HG03175 (cell line): ENCODE measurements at regions not wholly inside any gene's neighbourhood (a gene's known extent, or its start where the extent isn't known, plus 50 kb on each side); places are given as distances from the start of the nearest gene placed in this dataset.
"Not testable (repeated sequence)": the region's sequence is repeated elsewhere in the genome, so short reads cannot be mapped to it uniquely, and the experiment has no call there.

Experiments used
- ATAC-seq: cut with Tn5 transposase; IDR thresholded peaks from one replicate; pipeline ENCODE4 v1.9.1; 2021; ENCODE audit warnings: mild to moderate bottlenecking, moderate library complexity; ENCODE audit not compliant: unreplicated experiment

DNA sequence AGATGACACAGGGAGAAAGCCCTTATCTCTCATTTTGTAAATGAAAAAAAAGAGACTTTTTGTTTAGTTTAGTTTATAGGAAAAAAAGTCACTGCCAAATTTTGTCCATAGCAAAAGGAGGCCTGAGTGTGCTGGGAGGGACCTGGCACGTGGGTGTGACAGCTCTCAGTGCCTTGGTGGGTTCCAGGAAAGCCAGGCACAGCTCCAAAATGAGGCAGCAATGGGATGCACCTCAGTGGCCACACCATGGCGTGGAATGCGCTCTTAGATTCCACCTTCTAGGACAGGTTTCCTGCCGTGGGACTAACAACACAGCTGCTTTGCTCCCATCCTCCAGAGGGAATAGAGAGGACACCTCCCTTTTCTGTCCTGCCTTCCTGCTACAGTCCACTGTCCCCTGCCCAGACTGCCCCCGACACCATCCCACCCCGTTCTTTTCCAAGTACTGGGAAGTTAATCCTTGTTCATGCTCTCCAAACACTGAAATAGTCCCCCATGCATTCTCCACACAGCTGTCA is 207.6 kb downstream of the EMP1 start:
- ATAC-seq: no peak

DNA sequence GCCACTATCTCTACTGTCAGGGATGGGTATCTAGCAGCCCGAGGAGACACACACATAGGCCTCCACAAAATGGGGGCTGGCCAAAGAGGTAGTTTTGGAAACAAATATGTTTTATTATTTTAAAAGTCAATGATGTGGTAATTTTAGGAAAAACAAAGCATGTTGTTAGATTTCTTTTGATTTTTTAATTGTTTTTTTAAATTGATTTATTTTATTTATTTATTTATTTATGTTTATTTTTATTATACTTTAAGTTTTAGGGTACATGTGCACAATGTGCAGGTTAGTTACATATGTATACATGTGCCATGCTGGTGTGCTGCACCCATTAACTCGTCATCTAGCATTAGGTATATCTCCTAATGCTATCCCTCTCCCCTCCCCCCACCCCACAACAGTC is 194.8 kb downstream of the EMP1 start:
- not testable (repeated sequence) for ATAC-seq

DNA sequence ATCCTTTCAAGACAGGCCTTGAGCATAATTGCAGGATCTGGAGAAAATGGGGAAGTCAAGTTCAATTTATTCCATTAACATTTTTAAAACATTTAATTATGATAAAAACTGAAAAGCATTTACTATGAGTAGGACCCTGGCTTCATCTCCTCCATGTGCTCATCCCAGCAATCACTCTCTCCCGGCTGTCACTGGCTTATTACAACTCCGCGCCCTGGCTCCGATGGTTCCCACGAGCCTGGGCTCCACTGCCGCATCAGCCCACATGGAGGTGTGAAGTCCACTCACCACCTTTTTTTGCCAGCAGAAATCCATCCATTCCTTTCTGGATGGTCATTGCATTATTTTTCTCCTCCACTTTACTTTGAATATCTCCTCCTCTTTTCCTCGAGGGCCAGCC is 194.4 kb downstream of the EMP1 start:
- no peak for ATAC-seq

DNA sequence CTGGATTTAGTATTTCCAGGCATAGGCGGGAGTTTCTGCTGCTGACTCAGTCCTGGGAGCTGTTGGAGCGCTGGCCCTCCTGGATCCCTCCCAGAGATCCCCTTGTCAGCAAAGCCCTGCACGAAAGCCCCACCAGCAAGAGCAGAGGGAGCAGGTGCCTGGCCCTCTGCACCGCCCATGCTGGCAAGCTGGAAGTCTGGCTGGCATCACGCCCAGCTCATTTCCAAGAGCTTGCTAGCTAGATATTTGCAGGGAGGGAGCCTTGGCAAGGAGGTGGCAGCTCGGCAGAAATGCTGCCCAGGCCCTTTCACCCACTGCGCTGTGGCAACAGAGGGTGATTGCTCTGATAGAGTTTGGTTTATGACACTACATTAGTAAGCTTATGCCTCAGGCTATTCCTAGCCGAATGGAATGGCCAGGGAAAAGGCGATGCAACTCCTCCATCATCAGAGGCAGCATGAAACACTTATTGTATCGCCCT is 193.9 kb downstream of the EMP1 start:
- ATAC-seq: no peak

DNA sequence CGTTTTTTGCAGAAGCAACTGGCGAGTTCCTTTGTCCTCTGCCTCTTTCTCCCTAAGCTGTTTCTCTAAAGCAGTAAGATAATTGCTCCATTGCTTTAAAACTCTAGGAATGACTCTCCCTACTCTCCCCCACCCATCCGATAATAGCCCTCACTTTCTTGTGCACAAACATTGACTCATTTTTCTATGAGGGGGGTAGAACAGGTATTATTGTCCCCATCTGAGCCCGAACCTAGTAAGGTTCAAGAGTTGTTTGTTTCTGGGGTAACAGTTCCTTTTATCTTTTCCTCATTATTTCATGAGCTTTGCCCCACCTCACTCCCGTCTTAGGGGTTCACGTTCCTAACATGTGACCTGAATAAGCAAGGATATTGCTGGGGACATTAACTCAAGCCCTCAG is 190.6 kb downstream of the EMP1 start:
- no peak for ATAC-seq

DNA sequence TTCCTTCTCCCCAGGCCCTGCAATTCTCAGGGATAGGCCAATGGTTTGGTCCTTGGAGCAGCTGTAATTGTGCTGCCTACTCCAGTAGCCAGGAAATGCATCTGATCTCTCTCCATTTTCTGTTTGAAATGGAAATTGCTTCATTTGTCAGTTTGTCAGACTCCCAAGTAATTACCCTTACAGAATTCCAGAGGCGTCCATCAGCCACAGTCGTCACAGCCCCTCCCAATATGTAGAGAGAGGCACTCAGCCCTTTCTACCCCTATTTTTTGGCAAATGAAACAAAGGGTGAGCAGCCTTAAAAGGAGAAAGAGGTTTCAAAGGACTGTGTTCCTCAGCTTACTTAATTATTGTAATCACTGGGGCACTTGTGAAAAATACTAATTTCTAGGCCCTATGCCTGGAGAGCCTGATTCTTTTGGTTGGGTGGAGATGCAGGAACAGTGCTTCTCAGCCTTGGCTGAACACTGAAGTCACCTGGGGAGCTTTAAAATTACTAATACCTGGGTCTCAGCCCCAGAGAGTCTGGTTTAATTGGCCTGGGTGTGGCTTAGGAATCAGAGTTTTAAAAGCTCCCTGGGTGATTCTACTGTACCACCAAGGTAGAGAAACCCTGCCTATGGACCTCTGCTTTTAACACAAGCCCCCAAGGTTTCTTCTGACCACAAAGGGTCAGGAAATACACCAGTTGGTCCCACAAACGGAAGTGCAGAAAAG is 190.0 kb downstream of the EMP1 start:
- ATAC-seq: no peak

DNA sequence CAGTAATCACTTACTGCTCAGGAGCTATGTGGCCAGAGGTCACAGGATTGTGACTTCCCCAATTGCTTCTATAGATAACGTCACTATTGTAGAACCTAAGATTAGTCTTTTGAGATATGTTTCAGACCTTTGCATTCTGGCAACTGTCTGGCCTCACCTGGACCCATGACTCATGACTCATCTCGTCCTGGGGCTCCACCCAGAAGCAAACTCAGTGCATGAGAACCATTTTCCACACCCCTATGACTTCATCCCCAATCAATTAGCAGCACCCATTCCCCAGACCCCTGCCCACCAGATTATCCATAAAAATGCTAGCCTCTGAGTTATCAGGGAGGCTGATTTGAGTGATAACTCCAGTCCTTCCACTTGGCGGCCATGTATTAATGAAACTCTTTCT is 186.9 kb downstream of the EMP1 start:
- no peak for ATAC-seq

DNA sequence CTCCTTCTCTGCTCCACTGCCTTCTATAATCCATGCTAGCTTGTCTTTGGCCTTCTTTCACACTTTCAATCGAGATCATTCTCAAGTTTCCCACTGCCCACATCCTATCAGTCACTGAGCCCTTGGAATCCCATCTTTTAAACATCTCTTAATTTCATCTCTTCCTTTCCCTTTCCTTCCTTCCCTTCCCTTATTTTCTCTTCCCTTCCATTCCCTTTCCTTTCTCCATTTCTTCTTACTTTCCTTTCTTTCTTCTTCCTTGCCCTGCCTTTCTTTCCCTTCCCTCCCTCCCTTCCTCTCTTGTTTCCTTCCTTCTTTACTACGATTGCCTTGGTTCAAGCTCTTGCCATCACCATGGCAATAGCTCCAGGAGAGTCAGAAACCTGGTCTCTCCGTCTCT is 183.8 kb downstream of the EMP1 start:
- ATAC-seq: no peak

DNA sequence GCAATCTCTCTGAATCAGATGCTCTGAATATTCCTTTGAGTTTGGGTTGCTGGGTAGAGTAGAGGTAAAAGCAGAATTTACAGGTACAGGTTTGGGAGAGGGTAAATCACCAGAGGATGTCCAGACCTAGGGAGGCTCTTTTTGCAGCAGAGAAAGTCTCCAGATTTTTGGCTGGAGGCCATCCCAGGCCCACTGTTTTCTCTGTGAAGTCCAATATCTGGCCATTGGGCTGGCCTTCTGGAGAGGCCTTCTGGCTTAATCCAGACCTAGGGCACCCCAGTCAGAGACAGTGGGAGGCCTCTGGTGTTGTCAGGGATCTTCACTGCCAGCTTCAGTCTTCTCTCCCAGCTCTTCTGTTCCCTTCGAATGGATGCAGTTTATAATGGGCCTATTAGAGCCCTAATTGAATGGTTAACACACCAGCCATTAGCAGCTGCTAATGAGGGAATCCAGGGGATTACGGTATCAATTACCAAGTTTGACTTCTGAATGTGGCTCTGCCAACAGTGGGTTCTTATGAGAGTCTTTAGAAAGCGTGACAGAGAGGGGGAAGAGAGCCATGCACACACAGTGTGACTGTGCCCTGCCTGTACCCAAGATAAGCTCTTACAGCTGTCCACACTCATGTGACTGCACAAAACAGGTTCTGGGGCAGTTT is 183.1 kb downstream of the EMP1 start:
- no peak for ATAC-seq

DNA sequence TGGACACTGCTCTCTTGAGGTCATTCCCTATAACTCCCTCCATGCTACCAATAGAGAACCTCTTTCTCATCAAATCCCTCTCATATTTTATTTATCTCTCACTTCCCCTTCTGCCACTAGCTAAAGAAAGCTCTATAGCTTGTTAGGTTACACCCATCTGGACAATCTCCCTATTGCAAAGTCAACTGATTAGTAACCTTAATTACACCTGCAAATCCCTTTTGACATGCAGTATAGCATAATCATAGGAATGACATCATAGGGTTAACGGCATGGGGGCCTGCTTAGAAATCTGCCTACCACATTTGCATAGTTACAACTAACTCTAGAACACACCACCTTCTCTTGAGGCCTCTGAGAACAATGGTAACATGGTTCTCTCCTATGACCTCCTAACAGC is 181.2 kb downstream of the EMP1 start:
- no peak for ATAC-seq

DNA sequence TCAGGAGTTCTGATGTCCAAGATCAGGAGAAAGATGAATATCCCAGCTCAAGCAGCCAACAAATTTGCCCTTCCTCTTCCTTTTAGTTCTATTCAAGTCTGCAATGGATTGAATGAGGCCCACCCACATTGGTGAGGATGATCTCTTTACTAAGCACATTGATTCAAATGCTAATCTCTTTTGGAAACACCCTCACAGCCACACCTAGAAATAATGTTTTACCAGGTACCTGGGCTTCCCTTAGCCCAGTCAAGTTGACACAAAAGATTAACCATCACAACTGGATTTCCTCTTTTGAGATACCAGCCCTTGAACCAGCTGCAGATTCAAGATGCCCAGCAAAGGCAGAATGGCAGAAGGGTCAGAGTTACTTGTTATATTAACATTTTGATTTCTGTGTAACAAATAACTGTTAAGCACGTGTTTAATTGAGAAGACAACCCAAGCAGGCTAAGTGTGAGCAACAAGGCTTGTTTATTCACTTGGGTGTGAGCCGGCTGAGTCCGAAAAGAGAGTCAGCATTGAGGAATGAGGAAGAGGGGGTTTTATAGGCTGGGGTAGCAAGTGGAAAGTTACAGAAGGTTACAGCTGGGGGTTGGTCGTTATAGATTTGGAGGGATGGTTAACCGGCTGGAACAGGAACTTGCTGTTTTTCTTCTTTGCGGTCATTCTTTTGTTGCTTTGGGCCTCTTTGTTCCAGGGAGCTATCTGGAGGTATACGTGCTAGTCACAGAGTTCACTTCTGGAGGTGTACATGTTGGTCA is 180.3 kb downstream of the EMP1 start:
- no peak for ATAC-seq

DNA sequence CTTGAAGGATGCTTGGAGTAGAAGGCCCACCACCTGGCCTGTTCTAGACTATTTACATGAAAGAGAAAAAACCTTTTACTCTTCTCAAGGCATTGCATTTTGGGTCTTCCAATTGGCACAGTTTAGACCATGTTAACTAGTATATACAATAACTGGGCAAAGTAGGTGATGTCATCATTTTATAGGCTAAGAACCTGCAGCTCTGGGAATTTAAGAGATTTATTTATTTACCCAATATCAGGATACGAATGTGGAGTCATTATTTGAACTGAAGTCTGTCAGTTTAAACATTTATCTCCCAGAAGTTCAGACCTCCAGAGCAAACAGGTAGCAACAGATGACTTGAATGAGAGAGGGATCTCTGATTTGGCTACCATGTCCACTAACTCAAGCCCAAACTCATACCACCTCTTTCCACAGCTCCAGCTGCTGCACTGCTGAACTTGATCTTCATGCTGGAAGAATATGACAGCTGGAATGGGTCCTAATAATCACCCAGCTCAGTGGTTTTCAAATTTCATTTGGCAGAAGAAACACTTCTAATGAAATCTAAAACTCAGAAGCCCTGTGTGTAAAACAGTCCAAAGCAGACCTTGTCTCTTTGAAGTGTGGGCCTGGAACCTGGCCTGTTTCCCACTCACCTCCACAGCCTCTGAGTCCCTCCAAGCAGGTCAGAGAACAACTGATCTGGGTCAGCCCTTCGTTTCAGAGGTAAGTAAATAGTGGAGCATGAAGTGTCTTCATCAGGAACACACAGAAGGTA is 179.2 kb downstream of the EMP1 start:
- ATAC-seq: no peak

DNA sequence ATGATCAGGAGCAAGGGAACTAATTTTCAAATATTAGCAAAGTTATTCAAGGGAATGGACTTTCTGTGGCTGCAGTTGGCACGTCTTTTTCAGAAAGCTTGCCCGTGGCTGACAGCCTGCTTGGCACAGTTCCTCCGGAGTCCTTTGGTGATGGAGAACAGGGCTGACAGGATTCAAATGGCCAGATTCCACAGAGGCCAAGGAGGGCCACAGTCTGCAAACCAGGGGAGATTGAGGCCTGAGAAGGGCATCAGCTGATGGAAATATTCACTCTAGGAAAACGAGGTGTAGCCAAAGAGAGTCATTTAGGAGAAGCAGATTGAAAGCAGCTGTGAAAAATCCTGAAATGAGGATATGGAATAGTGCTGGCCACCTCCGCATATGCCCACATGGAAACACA is 178.3 kb downstream of the EMP1 start:
- no peak for ATAC-seq

DNA sequence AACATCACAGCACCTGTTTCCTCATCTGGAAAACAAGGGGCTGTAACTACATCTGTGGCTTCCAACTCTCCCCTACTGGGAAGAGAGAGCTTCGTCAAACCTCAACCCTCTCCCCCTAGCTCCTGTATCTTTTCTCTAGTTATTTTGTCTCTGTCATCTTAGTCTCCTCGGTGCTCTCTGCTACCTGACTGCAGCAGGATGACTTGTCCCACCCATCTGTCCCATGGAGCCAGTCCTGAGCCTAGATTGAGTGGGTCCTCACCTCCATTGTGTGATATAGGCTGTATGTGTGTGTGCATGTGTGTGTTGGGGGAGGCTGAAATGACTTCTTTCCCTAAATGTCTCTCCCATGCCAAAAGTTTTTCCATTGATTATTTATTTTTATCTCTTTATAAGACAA is 177.3 kb downstream of the EMP1 start:
- no peak for ATAC-seq

DNA sequence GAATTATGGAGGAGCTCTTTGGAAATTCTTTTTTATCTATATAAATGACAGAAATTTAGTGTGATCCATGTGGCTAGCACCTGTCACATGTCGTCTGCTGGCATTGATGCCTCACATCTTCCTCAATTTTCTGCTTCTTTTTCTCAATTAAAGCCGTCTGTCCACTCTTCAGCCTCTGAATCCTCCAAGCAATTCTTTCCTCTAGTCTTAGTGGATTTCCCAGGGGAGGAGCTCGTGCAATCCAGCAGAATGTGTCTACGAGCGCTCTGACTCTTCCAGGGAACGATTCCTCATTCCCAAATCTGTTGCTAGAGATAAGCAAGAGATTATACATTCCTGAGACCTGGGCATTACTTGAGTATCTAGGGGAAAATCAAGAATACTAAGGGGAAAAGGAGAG is 176.6 kb downstream of the EMP1 start:
- ATAC-seq: no peak

DNA sequence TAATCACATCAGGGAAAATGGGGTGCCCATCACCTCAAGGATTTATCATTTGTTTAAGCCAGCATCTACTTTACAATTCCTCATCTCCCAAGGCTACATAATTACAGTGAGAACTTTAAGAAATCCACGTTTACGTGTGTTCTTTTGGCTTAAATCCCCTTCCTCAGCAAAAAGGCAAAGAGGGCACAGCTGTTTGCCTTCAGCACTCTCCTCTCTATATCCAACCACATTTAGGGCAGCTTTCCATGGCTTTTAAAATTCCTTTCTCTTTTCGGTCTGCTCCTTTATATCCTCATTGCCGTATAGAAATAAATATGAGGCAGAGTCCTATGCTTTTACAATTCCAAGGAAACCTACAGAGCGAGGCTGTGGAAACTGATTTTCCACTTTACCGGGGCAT is 175.9 kb downstream of the EMP1 start:
- ATAC-seq: no peak

DNA sequence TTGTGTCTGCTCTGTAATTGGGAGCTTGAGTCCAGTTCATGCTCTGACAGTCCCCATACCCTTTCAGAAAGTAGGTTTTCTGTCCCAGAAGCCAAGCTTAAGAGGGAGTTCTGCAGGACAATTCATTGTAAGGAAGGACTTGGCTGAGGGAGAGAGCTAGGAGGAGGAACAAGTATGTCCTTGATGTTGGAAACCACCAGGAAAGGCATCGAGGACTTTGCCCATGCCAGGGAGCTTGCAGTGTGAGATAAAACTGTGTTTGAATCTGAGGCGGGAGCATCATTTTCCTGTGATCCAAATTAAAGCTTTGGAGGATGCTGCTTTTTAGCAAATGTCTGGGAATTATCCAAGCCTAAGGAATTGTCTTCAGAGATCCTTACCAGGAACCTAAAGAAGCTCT is 175.3 kb downstream of the EMP1 start:
- ATAC-seq: no peak

DNA sequence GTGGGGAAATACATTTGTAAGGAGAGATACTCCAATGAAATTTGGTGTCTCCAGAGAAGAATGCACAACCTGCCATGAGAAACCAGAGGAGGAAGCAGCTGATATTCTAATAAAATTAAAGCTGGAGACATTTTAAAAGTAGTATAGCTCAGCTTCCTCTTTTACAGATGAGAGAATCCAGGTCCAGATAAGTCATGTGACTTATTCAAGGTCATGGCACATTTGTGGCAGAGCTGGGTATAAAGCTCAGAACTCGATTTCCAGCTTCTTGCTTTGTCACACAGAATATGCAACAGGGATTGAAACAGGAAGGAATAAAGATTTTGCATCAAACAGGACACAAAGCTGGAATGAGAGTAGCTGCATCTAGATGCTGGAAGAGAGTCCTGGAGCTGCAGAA is 174.8 kb downstream of the EMP1 start:
- ATAC-seq: no peak

DNA sequence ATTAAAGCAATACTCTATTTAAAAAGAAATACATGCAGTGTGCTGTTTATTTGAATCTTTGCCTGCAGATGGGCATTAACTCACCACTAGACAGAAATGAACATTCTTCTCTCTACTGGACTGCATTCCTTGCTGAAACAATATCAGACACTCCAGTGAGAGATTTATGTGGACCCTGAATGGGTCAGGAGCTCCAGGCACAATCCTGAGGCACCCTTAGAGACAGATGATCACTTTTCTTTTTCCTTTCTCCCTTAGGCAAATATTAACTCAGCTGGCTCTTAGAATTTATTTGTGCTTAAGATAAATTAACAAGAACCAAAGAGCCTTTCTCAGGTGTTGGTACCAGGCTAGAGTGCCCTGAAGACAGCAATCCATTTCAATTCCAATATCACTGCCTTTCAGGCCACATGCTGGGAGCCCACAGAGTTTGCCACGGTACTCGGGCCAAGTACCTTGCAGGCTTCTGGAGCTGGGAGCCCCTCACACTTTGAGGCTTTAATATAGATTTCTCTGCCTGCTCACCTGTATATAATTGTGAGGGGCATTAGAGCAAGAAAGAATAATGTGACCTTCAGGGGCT is 173.0 kb downstream of the EMP1 start:
- ATAC-seq: no peak

DNA sequence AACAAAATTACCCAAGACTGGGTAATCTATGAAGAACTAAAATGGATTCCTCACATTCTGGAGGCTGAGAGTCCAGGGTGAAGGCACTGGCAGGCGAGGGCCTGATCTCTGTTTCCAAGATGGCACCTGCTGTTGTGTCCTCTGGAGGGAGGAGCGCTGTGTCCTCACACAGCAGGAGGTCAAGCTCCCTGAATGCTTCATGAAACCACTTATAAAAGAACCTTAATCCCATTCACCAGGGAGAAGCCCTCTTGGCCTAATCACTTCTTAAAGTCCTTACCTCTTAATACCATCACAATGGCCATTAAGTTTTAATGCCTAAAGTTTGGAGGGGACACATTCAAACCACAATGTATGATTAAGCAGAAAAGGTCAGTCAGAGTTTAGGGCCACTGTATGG is 172.4 kb downstream of the EMP1 start:
- ATAC-seq: no peak

DNA sequence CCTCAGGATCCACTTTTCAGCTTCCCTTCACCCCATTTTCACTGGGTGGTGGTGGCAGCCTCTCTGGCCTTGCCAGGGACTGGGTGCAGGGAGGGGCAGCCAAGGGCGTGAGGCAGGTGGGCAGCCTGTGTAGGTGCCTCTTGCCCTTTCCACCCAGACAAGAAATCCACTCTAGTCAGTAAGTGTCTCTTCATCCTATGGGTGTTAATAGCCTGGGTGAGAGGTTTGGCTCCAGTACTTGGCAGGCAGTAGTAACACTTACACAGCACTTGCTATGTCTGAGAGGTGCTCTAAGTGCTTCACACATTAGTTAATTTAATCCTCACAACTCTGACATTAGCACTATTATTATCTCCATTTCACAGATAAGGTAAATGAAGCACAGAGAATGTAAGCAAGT is 171.9 kb downstream of the EMP1 start:
- no peak for ATAC-seq
